ENCODE measurements at regions not wholly inside any gene's neighbourhood (a gene's known extent, or its start where the extent isn't known, plus 50 kb on each side); places are given as distances from the start of the nearest gene placed in this dataset.

DNA sequence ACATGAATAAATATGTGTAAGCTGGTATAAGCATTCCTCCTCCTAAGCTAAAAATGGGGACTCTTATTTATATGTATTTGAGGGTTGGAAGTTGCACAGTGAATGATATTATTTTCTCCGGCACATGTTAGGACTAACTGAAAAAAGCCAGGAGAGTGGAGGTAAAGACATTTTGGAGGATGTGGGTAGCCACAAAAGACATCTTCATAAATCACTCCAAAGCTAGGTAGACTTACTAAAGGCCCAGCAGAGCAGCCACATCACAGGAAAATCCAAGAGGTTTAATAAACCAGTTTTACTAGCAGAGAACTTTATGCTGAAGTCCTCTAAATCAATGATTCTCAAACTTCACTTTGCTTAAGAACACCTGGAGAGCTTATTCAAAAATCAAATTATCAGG lies 424.7 kb downstream of the KCTD12 start:
- TF ChIP-seq POLR2AphosphoS5 (IDR thresholded peaks at IDR 0.05; ENCODE audit: low read depth) (no peak), SPI1 (IDR thresholded peaks at IDR 0.05; ENCODE audit: borderline replicate concordance, low read depth) (no peak)
- TF ChIP-seq, protein P1, sequence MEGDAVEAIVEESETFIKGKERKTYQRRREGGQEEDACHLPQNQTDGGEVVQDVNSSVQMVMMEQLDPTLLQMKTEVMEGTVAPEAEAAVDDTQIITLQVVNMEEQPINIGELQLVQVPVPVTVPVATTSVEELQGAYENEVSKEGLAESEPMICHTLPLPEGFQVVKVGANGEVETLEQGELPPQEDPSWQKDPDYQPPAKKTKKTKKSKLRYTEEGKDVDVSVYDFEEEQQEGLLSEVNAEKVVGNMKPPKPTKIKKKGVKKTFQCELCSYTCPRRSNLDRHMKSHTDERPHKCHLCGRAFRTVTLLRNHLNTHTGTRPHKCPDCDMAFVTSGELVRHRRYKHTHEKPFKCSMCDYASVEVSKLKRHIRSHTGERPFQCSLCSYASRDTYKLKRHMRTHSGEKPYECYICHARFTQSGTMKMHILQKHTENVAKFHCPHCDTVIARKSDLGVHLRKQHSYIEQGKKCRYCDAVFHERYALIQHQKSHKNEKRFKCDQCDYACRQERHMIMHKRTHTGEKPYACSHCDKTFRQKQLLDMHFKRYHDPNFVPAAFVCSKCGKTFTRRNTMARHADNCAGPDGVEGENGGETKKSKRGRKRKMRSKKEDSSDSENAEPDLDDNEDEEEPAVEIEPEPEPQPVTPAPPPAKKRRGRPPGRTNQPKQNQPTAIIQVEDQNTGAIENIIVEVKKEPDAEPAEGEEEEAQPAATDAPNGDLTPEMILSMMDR (IDR thresholded peaks at IDR 0.05; ENCODE audit: insufficient read depth, low read length), result no peak
